G401 (cell line): ENCODE measurements at regions not wholly inside any gene's neighbourhood (a gene's known extent, or its start where the extent isn't known, plus 50 kb on each side); places are given as distances from the start of the nearest gene placed in this dataset.

Source experiments
- DNase-seq: peaks from one replicate; pipeline ENCODE4 v3.0.0-alpha.2; 2015; ENCODE audit warnings: low spot score
- in situ Hi-C: cut with HindIII; loops from 2 replicates; pipeline ENCODE4 v1.10.0; 2016; ENCODE audit warnings: low sequenced_read_pairs, mixed read lengths

DNA sequence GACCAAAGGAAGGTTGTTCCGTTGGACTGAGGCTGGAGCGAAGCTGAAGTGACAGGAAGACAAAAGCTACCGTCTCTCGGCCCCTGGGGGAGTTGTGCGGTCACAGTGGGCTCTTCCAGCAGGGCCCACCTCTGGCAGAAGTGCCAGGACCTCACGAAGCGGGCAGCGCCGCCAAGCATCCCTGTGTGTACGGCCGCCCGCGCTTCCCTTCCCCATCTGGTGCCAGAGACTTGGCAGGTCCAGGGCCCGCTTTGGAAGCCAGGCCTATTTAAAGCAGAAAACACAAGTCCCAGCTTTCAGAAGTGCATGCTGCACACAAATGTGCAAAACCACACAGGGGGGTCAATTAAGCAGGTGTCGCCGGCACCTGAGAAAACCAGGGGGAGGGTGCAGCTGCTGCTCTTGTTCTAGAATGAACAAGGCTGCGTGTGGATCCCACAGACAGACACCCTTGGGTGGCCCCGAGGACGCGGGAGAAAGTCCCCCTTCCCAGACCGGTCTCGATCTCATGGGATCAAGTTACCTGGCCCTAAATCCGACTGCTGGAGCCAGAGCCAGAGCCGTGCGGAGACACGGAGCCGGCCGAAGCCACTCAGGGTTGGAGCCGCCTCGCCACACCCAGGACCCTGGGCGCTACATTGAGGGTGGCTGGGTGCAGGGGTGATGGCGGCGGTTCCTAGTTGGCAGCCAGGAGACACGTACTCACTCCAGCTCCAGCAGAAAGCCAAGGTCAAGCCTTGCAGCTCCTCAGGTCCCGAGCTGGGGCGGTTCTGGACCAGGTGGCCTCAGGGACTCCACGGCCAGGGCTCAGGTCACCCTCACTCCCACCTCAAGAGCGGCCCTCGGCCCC, 51.8 kb upstream of the PPP2R2D start:
- in situ Hi-C loops, result no loop called here
- DNase-seq, result no peak

DNA sequence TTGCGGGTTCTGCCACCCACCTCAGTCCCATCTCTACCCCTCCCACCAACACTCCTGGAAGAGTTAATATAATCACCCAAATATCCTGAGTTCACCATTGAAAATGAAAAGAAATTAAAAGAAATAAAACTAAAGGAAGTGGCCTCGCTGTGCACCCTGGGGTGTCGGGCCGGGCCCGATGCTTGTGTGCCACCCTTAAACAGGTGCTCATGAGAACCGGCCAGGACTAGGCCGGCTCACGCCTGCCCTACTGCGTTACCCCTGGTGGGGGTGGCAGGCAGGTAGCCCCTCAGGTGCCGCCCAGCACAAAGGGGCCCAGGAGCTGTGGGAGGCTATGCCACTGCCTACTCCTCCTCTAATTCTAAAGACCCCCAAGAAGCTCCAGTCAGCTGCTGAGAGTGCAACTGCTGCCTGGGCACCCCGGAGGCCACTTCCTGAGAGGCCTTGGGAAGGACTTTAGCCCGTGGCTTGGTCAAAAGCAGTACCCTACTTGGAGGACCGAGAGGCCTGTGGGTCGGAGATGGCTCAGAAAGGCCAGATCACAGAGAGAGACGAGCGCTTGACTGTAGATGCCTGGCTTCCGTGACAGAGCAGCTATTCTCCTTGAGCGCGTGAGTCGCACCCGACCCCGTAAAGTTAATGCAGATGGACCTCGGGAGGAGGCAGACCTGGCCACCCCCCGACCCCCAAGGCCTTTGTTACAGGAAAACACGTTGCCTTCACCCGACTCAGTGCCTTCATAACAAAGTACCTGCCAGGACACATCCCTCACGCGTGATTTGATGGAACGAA, 51.0 kb upstream of the PPP2R2D start:
- no peak for DNase-seq
- in situ Hi-C loops, result no loop called here

DNA sequence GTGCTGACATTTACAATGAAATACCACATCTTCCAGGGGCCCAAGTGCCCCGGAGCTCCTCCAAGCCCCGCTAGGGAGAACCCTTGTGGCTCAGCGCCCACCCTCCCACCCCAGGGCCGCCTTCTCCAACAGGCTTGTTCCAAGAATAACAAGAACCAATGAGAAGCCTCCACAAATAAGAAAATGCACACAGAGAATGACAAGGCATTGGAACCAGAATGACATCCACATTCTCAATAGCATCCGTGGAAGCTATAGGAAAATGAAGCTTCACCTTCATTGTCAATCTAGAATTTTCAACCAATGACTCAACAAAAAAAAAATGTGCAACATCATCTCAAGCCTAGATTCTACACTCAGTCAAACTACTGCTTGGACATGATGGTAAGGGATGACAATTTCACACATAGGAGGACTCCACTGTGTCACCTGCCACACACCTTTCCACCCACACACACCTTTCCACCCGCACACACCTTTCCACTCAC, 50.4 kb upstream of the PPP2R2D start:
- in situ Hi-C loops, result no loop called here
- DNase-seq, result no peak
